HG02840 (cell line): ENCODE measurements at regions not wholly inside any gene's neighbourhood (a gene's known extent, or its start where the extent isn't known, plus 50 kb on each side); places are given as distances from the start of the nearest gene placed in this dataset.
A peak's percentile ranks its signal among the peaks of the same experiment; 100 is the strongest.

Experiments used
- ATAC-seq: cut with Tn5 transposase; IDR thresholded peaks from one replicate; pipeline ENCODE4 v1.9.1; 2021; ENCODE audit warnings: mild to moderate bottlenecking, moderate library complexity, moderate number of reproducible peaks; ENCODE audit not compliant: unreplicated experiment, low FRiP score

DNA sequence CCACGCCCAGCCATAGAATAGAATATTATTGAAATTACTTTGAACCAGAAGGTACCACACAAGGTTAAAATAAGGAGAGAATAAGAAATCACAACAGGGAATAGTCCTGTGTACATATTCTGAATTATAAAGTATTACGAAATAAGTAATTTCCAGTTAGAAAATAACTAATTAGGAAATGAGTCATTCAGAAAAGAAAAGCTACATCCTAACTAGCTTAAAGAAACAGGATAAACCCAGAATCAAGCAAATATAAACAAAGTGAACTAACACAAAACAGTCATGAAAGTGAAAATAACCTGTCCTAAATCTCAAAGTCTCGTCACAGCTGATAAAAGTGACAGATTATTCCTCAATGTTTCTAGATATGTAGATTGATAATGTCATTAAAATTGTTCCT, 74.8 kb upstream of the NEBL start:
- no peak for ATAC-seq

DNA sequence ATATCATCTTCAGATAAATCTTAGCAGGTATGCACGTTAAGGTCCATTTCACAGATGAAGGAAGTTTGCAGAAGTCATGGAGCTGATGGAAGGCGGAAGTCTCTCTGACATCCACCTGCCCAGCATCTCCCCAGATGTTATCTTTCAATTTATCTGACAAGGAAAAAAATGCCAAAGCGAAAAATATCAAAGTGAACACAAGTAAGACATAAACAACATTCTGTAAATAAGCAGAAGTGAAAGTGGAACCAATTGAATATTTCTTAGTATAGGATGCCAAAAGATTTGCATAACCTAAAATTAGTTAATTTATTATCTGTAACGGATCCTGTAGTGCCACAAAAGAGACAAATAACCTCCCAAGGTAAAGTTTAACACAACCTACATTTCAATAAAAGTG, 73.6 kb upstream of the NEBL start:
- peak; percentile 98 for ATAC-seq

DNA sequence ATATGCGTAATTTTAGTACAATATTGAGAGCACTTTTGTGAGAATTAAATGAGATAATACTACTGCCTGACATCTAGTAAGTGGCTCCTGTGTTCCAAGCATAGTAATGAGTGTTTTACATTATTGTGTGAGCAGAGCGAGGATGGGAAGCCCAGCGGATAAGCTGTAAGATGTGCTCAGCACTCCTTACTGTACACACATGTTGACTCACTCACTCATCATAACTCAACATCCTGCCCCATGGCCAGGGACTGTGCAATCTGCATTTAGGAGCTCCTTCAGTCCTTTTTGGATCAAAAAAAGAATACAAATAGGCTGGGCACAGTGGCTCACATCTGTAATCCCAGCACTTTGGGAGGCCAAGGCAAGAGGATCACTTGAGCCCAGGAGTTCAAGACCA, 72.9 kb upstream of the NEBL start:
- no peak for ATAC-seq

DNA sequence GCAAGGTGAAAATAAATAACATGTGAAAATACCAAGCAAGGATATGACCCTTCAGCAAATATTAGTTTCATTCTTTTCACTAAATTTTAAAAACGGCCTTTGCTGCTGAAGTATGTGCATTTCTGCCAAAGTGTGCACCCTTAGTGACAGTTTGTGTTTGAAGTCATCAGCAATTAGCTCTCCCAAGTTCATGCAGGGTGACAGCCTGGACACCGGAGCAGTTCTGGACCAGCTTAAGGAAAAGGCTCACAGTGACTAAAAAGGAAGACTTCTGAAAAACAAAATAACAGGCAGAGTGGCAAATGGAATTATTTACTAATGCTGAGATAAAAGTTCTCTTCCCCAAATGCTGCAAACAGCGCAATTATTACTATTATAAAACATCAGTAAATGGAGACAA, 69.3 kb upstream of the NEBL start:
- ATAC-seq = no peak

DNA sequence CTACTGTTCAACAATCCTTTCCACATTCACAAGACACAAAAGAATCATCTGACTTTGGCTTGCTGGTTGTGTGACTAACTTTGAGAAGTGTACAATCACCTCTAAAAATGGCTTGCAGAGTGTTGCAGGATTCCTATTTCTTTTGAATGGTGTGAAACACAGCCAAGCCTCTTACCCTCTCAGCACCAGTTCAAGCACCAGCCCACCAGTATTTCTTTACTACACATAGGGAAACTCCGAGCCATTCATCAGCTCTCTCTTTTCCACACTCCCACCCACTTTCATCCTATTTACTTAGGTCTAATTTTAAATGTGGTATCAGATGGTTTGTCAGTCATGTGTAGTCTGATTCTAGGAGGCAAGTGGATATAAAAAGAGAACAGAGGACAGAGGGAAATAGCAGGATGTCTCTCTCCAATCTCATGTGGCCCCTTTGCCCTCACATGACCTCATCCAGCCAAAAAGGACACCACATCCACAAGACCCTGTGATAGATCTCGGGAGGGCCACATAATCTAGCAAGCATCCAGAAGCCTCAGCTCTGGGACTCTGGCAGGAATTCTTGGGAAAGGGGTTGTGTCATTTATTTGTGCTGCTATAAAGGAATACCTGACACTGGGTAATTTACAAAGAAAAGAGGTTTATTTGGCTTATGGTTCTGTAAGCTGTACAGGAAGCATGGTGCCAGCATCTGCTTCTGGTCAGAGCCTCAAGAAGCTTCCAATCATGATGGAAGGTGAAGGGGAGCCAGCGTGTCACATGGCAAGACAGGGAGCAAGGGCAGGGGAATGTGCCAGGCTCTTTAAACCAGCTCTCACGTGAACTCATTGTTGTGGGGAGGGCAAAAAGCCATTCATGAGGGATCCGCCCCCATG, 66.8 kb upstream of the NEBL start:
- ATAC-seq = no peak

DNA sequence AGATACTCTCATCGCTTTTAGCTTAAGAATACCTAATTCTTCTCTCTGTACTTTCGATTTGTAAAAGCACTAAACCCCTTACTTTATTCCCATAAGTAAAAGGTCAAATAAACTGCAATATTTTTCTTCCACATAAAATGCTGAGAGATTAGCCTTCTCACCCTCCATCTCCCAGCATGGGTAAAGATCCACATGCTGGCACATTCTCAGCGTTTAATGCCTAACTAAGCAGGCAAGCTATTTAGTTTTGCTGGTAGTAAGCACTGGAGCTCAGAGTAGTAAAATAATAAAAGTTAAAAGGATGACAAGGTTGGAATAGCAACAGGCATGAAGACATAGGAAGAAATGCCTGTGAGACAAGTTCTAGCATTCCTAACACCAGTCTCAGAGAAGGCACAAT, 65.9 kb upstream of the NEBL start:
- ATAC-seq = no peak

DNA sequence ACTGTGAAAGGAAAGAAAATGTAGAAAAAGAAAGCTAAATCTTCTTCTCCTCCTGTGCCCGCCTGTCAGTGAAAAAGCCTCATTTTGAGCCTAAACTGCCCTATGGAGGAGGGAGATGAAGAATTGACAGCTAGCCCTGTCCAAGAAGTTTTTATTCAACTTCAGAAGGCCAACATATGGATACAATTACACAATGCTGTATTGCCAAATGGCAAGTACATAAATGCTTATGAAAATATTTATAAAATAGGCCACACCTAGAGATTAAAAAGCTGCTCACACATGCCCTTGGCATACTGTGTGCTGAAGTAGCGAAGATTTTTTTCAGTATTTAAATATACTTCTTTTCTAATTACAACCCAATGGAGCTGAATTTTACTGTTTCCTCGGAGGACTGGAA, 65.1 kb upstream of the NEBL start:
- no peak for ATAC-seq

DNA sequence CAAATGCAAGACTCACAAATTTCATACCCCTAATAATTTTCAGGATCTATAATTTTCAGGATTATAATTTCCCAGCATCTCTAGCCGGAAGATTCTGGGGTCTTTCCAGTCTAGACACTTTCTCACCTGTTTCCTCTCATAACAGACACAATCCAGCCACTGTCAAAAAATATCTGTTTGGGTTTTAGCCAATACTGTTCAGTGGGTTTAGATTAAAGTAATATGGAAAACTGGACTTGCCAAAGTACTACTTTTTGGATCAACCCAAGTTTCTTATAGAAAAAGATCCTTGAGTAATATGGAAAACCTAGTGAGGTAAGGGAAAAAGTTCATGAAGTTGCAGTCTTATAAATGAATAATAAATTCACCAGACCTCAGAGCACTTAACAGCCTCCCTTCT, 62.1 kb upstream of the NEBL start:
- no peak for ATAC-seq

DNA sequence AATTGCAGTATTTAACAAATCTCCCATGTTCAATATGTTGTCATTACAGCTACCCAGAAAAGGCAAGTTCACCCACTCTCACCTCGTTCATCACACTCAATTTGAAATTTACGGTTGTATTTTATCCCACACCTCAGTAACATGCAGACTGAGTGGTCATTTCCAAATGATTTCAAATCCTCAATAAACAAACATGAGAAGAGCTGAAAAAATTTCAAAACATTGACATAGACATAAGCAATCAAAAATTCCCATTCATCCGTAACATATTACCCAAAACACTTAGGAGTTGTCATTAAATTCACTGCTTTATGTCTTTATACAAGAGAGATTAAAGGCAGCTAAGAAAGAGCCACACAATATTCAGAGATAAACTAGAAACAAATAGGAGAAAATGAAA, 61.7 kb upstream of the NEBL start:
- no peak for ATAC-seq

DNA sequence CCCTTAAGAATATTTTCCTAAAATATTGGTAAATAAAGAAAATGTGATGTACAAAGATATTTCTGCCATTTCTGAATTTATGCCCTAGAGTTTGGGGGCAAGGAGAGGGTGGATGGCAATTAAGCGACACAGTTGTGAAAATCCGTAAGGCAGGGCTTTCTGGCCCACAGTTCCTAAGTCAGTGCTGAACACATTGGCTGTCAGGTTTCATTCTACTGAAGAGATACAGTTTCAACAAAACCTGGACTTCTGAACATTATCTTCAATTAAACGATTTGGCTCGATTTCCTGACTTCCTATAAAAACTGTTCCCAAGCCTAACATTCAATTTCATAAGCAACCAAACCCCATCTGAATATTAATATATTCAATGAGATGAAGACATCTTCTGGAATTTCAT, 61.1 kb upstream of the NEBL start:
- no peak for ATAC-seq

DNA sequence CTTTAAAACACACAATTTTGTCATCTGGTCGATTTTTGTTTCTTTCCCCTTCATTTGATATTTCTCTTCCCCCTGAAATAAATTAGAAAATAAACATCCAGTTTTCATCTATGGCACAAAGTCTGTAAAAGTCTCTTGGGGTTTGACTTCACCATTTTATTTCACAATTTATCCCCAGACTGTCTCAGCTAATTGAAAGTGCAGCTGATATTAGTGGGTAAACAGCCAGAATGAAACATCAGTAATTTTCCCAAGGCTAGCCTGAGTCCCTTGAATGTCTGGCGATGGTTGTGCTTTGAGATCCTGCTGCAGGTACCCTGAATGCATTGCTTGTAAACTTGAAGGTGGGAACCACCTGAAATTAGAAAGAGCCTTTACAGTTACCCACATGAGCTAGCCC, 60.6 kb upstream of the NEBL start:
- ATAC-seq = no peak

DNA sequence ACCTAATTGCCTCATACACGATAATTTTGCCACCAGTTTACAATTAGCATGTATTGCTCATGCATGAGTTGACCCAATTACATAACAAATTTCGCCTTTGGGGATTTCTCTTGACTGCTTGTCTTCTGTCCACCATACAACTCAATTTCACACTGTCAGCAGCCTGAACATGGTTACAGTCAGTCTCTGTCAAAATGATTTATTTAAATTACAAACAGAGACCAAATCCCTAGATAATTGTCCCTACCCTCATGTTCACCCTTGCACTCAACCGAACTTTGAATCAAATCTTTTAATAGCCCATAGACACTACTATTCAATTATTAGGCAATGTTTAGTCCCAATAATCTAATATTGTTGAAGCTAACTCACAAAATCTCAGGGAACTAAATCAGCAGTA, 59.7 kb upstream of the NEBL start:
- ATAC-seq = no peak

DNA sequence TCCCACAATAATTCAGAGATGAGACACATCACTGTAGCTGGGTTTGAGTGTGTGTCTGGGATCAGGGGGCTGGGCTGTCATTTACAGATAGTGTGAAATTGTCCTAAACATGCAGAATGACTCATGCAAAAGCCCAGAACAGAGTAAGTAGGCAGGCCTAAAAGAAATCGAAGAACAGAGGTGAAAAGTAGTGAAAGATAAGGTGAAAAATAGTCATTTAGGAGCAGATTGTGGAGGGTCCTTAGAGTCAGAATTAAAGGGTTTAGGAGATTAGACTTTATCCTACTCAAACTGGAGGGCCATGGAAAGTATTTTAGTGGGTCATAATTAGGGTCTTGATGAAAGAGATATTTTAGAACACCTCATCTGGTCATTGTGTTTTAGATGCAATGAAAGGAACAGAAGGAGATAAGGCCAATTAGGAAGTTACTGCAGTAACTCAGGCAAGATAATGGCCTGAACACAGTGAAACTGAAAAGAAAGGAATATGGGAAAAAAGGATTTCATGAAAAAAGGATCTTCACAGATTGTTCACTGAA, 58.3 kb upstream of the NEBL start:
- no peak for ATAC-seq

DNA sequence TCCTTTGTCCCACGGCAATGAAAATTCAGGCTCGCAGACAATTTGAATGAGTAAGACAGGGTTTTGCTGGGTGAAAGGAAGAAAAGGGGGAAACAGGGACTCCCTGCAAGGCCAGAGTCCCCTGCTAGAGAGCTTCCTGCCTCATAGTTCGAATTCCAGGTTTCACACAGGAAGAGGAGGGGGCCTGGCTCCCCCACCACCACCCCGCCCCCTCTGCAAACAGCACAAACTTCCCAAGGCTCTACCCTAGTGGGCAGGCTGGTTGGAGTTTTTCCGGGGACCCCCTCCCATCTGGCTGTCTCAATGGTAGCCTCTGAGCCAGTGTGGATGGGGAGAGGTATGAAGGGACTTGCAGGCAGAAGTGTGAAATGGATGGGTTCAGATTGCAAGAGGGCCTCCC, 57.4 kb upstream of the NEBL start:
- ATAC-seq = no peak

DNA sequence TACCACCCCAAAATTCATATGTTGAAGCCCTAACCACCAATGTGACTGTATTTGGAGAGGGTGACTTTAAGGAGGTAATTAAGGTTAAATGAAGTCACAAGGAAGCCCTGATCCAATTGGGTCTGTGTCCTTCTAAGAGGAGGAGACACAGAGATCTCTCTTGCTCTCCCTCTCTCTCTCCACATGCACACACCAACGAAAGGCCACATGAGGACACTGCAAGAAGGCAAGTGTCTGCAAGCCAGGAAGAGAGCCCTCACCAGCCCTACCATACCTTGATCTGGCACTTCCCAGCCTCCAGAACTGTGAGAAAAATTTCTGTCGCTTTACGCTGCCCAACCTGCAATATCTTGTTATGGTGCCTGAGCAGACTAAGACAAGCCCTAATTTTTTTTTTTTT, 56.0 kb upstream of the NEBL start:
- no peak for ATAC-seq

DNA sequence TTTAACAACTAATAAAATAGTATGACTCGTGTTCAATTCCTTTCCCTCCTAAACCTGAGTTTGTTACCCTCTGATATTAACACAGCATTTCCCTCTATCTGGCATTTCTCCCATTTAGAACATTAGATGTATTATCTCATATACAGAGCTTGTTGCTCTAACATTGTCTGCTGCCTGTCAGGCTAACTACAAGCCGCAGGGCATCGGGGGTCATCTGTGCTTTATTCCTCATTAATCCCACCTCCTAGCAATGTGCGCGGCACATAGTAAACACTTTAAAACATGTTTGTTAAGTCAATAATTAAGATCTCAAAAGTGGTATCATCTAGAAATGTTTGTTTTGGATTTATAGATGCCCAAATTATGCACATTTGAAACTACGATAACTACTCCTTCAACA, 52.9 kb upstream of the NEBL start:
- ATAC-seq = no peak

DNA sequence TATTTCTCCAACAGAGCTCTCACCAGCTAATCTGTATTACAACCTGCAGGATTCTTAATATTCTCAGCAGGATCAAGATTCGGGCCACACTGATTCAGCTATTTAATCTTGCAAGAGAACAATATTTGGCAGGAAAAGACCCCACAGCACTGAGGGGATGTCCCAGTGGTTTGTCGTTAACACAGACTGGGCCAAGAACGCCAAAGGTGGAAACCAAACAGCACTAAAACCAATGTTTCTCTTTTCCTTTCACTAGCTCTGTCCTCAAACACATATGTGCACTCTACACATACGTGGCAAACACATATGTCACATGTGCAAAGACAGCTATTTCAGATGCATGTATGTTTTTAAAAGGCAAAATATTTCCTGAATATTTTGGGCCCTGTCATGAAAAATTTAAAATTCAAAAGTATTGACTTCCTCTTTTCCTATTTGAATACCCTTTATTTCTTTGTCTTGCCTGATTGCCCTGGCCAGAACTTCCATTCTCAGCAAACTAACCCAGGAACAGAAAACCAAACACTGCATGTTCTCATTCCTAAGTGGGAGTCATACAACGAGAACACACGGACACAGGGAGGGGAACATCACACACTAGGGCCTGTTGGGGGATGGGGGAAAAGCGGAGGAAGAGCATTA, 51.7 kb upstream of the NEBL start:
- peak; percentile 81 for ATAC-seq
